Activated CD4-positive, alpha-beta T cell treated with anti-CD3 and anti-CD28 coated beads, Interleukin-2, amount 50 U/mL, for 48 hours (primary cell): ENCODE measurements at regions not wholly inside any gene's neighbourhood (a gene's known extent, or its start where the extent isn't known, plus 50 kb on each side); places are given as distances from the start of the nearest gene placed in this dataset.
A peak's percentile ranks its signal among the peaks of the same experiment; 100 is the strongest.

Source experiments
- DNase-seq, 2 experiments: peaks; one replicate each; pipeline ENCODE4 v3.0.0-alpha.2; 2020

GRCh38 chr6:14709900-14710299, 536.0 kb upstream of the JARID2 start:
- DNase-seq, result no peak

- DNase-seq, result no peak
These were observed 535.4 kb upstream of the JARID2 start for GRCh38 chr6:14710421-14710820.

- DNase-seq, result peak; percentile 67 to 82
These were observed 534.7 kb upstream of the JARID2 start for GRCh38 chr6:14711056-14711703.

GRCh38 chr6:14711704-14712379, 534.0 kb upstream of the JARID2 start:
- no peak for DNase-seq

GRCh38 chr6:14713008-14713960, 532.6 kb upstream of the JARID2 start:
- DNase-seq, result no peak

- DNase-seq, result no peak
These were observed 531.8 kb upstream of the JARID2 start for GRCh38 chr6:14713966-14714631.

GRCh38 chr6:14715076-14715475, 530.8 kb upstream of the JARID2 start:
- DNase-seq, result no peak

GRCh38 chr6:14716499-14717146, 529.2 kb upstream of the JARID2 start:
- no peak for DNase-seq

- DNase-seq, result no peak
These were observed 528.6 kb upstream of the JARID2 start for GRCh38 chr6:14717307-14717706.

- DNase-seq, result no peak
These were observed 527.0 kb upstream of the JARID2 start for GRCh38 chr6:14718861-14719260.

- no peak for DNase-seq
These were observed 526.6 kb upstream of the JARID2 start for GRCh38 chr6:14719270-14719669.

- DNase-seq, result no peak
These were observed 525.3 kb upstream of the JARID2 start for GRCh38 chr6:14720411-14721102.

GRCh38 chr6:14721103-14721758, 524.6 kb upstream of the JARID2 start:
- DNase-seq, result no peak

GRCh38 chr6:14722001-14722562, 523.8 kb upstream of the JARID2 start:
- DNase-seq, result no peak

GRCh38 chr6:14722704-14723103, 523.2 kb upstream of the JARID2 start:
- DNase-seq, result no peak

- DNase-seq, result no peak
These were observed 522.3 kb upstream of the JARID2 start for GRCh38 chr6:14723535-14724086.

- DNase-seq, result no peak
These were observed 521.3 kb upstream of the JARID2 start for GRCh38 chr6:14724549-14724948.

- DNase-seq, result peak; percentile 6 to 10
These were observed 518.9 kb upstream of the JARID2 start for GRCh38 chr6:14726816-14727493.

GRCh38 chr6:14727494-14728395, 518.1 kb upstream of the JARID2 start:
- peak; percentile 1 to 14 for DNase-seq
